NCI-H524 (cell line): ENCODE measurements at regions not wholly inside any gene's neighbourhood (a gene's known extent, or its start where the extent isn't known, plus 50 kb on each side); places are given as distances from the start of the nearest gene placed in this dataset.

Source experiments
- DNase-seq, 2 experiments: peaks; one replicate each; lab custom pipeline; 2025; lab: John Stamatoyannopoulos, UW

DNA sequence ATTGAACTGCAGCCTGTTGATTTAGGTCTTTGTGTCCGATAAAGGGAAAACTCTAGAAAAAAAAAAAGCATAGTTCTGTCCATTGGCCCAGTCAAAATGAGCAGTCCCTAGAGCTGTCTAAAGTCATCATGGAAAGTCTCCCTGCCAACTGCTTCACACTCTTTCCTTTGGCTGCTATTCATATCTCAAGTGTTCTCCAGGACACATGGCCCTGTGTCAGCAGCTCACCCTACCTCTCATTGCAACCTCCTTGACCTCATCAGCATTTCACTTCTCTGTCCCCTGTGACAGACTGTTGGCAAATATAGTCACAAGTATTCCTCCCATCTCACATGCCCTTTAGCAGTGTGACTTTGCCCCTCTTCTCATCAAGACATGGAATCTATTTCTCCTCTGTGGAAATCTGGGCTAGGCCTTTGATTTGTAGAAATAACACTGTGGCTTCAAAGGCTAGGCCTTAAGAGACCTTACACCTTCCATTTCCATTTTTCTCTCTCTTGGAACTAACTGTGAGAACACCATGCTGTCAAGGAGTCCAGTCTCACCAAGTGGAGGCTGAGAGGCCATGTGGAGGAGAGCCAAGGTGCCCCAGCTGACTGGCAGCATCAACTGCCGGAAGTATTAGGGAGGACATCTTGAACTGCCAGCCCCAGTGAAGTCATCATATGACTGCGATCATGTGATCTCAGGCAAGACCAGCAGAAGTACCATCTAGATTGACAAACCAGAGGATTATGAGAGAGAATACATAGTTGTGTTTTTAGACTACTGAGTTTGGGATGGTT, 149.4 kb upstream of the TARS1 start:
- DNase-seq, result no peak

DNA sequence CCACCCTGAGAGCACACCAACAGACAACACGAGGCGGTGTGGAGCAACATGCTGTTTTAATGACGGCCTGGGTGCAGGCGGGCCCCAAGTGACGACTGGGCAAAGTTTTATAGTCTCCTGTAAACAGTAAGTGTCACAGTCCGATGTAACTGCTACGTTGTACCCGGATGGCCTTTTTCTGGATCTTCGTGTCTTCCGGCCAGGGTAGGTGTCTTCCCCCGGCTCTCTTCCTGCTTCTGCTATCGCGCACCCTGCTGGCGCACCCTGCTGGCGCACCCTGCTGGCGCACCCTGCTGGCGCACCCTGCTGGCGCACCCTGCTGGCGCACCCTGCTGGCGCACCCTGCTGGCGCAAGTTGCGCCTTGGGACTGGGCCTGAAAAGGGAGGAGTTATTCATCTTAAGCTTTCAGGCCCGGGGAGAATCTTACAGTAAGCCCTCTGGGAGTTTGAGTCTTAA, 143.0 kb upstream of the TARS1 start:
- DNase-seq, result no peak

DNA sequence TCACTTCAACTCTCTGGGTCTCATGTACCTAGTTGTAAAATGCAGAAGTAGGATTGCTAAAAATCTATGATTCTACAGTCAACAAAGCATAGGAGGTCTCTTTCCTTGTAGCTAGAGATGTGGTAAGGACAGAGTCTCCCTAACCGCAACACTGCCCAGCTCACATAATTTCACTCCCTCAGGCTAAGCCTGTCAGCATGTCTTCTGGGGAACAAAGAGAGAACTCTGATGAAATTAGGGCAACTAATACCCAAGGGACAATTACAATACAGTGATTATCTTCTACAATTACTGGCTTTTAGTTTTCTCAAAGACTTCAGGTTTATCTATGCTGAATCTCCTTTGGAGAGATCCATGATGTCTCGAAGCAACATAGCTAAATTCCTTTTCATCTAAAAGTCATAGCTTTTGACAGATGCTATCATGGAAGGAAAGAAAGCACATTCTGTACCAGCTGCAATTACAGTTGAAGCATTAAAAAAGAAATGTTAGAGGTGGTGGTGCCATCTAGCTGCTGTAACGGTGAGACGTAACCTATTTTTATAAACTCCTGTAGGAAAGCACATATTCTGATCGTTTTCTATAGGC, 141.1 kb upstream of the TARS1 start:
- peak in 1 of 2 experiments; percentile 47 for DNase-seq

GRCh38 chr5:33300209-33300742, 140.5 kb upstream of the TARS1 start:
- DNase-seq, result no peak

DNA sequence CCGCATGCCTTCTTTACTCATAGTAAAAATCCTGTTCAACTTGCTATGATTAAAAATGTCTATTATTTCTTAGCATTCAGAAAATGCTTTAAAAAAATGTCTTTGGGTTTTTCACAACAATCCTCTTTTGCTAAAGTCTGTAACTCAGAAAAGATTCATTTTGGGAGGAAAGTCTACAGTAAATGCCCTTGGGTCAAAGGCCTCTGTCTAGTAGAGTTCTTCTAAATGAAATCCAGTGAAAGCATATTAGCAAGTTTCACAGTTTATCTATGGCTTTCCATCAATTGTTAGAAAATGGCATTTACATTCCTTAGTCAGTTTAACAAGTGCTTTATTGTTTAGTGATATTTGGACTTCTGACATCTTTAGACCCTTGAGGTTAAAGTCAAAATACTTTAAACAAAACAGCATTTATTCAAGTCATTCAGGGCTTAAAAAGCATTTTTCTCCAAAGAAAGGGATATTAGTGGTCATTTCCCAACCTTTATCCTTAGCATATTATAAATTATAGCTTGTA, 137.1 kb upstream of the TARS1 start:
- no peak for DNase-seq

GRCh38 chr5:33304601-33305000, 136.2 kb upstream of the TARS1 start:
- no peak for DNase-seq

DNA sequence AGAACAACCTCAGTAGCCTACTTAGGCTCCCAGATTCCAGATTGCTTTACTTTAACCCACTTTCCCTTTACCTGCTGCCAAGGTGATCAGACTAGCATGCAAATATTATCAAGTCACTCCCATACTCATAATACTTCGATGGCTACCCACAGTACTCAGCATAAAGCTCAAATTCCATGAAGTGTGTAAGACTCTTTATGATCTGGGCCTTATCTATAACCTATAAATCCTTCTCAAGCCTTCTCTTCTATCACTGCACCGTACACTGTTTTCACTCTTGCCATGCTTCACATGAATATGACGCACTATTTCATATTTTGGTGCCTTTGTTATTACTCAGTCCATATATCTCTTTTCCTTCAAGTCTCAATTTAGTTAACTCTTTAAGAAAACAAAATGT, 135.2 kb upstream of the TARS1 start:
- no peak for DNase-seq

DNA sequence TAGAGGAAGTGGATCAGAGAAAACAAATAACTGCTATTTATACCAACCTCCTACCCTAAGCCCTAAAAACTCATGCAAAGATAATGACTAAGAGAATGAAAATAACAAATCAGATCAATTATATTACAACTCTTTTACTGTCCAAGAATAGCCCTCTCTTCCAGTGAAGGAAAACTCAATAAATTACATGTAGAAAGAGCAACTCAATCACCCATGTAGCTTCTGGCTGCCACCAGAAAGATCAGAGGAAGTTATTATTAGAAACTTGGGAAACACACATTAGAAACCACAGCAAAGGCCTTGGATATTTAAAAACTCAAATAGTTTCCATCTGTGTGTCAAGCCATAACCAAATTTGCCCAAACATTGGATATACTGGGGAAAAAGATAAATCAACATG, 134.0 kb upstream of the TARS1 start:
- DNase-seq, result no peak

- DNase-seq, result no peak
Measured at GRCh38 chr5:33308586-33308985, 132.2 kb upstream of the TARS1 start.

DNA sequence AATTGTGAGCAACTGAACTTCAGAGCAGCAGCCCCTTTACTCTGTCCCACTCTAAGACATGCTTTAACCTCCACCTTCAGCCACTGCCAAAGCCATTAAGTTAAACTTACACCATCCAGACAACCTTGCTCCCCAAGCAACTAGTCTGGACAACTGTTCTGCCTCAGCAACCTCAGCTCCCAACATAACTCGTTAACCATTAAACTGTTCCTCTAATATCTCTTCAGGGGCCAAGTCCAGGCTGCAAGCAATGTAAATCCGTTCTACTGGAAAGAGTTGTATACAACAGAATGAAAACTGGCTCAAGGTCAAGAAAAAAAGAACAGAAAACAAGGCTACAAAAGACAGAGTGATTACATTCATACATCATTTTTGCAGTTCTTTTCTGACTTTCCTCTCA, 131.7 kb upstream of the TARS1 start:
- no peak for DNase-seq

GRCh38 chr5:33309536-33310345, 131.0 kb upstream of the TARS1 start:
- no peak for DNase-seq

DNA sequence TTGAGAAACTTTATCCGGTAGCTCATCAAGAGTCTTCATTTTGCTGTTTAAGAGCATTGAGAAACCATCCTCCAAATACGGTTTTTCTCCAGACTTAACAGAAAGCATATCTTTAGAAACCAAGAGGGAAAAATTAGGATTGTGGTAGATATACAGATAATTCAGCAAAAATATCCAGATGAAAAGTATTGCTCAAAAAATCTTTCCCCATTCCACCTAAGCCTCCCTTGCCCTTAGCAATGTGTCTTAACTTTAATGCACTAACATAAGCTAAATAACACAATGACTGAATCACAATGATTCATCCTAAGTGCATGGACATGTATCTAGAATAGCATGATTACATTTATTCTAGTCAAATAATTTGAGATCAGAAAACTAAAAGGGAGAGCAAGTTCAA, 130.3 kb upstream of the TARS1 start:
- no peak for DNase-seq

GRCh38 chr5:33311893-33312292, 128.9 kb upstream of the TARS1 start:
- DNase-seq, result no peak

DNA sequence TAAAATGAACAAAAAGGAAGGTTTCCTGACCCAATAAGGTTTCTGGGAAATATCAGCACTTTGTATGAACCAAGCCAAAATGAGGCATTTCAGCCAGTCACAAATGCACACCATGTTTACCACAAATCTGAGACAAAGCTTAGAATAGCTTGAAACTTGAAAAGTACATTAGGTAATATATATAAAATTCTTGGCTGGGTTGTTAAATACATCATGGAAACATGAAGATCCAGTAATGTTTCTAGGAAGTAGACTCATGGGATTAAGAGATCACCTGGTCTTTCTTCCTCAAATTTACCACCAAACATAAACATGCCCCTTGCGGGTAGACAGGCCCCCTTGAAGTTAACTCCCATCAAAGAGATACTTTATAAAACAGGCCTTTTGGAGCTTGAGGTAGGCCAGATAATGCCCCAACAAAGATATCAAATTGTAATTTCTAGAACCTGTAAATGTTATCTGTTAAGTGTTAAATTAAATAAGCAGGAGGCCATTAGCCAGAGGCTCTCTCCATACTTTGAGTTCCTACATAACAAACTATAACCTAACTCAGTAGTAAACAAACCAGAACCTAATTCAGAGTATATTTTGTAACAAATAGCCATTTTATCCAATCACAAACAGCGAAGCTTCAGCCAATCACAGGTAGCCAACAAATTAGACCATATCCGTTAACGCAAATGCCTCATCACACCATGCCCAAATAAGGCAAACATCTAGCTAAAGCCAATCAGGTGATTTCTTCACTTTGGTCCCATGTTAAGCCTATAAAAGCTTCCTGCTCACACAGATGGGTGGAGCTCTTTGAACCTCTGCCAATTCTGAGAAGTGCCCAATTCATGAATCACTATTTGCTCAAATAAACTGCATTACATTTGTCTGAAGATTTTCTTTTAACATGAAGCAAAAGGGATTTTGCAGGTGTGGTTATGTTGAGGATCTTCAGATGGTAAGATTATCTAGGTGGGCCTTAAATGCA, 127.9 kb upstream of the TARS1 start:
- DNase-seq, result no peak

- no peak for DNase-seq
Measured at GRCh38 chr5:33315189-33315588, 125.6 kb upstream of the TARS1 start.

DNA sequence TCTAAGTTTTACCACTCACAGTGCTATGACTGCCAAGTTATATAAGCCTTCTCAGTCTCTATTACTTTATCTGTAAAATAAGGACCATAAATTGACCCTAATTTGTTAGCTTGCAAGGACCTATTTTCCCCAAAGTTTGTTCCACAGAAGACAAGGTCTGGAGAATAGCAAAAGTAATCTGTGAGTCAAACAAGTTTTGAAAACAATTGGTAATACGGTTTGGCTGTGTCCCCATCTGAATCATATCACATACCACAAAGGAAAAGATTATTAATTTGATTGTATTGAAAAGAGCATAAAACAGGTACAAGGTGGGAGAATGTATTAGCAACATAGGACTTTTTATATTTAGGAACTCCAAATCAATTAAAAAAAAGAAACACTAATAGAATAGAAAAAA, 124.0 kb upstream of the TARS1 start:
- DNase-seq, result no peak

- no peak for DNase-seq
Measured at GRCh38 chr5:33317271-33317670, 123.5 kb upstream of the TARS1 start.

- DNase-seq, result no peak
Measured at GRCh38 chr5:33319151-33319550, 121.6 kb upstream of the TARS1 start.

DNA sequence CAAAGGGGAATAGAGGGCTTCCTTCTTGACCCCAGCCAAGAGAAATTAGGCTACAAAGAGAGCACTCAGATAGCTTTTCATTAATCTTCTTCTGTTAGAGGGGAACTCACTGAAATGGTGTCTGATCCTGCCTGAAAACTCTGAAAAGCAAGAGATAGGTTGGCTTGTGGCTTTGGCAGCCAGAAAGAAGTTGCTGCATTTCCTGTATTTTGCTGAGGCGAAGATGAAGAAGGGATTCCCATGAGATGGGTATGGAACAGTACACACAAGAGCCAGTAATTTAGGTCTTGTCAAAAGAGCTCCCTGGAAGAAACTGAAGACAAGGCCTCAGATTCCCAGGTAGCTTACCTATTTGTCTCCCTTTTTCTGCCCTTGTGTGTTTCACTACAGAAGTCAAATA, 120.9 kb upstream of the TARS1 start:
- no peak for DNase-seq

GRCh38 chr5:33321026-33321425, 119.7 kb upstream of the TARS1 start:
- DNase-seq, result no peak

- no peak for DNase-seq
Measured at GRCh38 chr5:33322632-33323031, 118.1 kb upstream of the TARS1 start.
